AG09319 (cell line): ENCODE measurements at regions not wholly inside any gene's neighbourhood (a gene's known extent, or its start where the extent isn't known, plus 50 kb on each side); places are given as distances from the start of the nearest gene placed in this dataset.

Experiments
- DNase-seq: peaks from one replicate; pipeline ENCODE4 v3.0.0-alpha.2; 2010; ENCODE audit warnings: low read depth; ENCODE audit errors: extremely low read depth
- TF ChIP-seq, protein P1 (sequence below): IDR thresholded peaks from 2 replicates; pipeline ENCODE4 v1.5.1; 2011; ENCODE audit warnings: low read depth, mild to moderate bottlenecking, inconsistent platforms, low read length, moderate library complexity

- DNase-seq, result no peak
- TF ChIP-seq, protein P1, sequence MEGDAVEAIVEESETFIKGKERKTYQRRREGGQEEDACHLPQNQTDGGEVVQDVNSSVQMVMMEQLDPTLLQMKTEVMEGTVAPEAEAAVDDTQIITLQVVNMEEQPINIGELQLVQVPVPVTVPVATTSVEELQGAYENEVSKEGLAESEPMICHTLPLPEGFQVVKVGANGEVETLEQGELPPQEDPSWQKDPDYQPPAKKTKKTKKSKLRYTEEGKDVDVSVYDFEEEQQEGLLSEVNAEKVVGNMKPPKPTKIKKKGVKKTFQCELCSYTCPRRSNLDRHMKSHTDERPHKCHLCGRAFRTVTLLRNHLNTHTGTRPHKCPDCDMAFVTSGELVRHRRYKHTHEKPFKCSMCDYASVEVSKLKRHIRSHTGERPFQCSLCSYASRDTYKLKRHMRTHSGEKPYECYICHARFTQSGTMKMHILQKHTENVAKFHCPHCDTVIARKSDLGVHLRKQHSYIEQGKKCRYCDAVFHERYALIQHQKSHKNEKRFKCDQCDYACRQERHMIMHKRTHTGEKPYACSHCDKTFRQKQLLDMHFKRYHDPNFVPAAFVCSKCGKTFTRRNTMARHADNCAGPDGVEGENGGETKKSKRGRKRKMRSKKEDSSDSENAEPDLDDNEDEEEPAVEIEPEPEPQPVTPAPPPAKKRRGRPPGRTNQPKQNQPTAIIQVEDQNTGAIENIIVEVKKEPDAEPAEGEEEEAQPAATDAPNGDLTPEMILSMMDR, result no peak
Observed at GRCh38 chr5:68379275-68380036, 163.9 kb downstream of the PIK3R1 start.

GRCh38 chr5:68380078-68380477 is 164.5 kb downstream of the PIK3R1 start:
- TF ChIP-seq, protein P1, result no peak
- DNase-seq, result no peak

GRCh38 chr5:68381060-68381459 is 165.5 kb downstream of the PIK3R1 start:
- no peak for DNase-seq
- TF ChIP-seq, protein P1, result no peak

DNA sequence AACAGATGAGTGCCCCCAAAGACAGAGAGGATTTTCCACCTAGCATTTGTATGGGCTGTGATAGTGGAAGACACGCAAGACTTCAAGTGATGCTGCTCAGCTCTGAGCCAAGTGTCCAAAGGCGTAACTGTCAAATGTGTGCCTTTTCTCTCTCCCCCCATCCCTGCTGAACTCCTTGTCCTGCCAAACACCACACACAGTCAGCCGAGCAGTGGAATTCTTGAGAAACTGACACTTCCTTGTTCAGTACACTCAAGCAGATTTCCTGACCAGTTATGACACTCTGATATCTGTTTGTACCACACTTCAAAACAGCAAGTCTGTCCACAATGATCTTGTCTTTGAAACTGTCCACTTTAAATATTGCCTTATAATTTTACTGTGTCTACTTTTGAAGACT is 166.4 kb downstream of the PIK3R1 start:
- TF ChIP-seq, protein P1, result no peak
- DNase-seq, result no peak

DNA sequence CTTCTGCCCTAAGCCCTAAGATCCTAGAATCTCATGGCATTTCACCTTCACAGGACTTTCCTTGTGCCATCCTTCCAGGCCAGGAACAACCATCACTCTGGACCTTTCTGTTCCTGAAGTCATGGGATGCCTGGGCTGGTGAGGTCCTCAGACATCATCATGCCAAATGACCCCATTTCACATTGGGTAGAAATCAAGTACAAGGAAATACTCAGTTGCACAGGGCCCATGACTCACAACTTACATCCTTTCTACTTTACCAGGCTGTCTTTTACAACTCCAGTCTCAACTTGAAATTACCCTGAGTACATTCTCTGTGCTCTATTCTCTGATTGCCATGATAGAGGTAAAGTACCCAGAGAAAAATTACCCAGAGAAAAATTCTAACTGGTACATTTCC is 167.1 kb downstream of the PIK3R1 start:
- no peak for DNase-seq
- TF ChIP-seq, protein P1, result no peak

DNA sequence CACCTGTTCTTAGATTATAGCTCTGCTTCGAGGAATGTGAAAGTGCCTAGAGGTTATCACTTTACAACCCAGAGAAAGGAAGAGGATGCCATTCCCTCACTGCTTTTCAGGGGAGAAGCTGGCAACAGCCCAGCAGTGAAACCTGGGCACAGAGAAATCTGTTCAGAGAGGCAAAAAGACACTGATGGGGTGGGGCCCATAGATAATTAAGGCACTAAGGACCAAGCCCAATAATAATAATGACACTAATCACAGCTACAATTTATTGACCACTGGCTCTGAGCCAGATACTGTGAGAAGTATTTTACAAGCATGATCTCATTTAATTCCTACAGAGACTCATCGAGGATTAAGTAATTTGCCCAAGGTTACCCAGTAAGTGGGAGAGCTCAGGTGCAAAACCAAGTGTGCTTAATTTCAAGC is 168.3 kb downstream of the PIK3R1 start:
- TF ChIP-seq, protein P1, result no peak
- DNase-seq, result no peak

DNA sequence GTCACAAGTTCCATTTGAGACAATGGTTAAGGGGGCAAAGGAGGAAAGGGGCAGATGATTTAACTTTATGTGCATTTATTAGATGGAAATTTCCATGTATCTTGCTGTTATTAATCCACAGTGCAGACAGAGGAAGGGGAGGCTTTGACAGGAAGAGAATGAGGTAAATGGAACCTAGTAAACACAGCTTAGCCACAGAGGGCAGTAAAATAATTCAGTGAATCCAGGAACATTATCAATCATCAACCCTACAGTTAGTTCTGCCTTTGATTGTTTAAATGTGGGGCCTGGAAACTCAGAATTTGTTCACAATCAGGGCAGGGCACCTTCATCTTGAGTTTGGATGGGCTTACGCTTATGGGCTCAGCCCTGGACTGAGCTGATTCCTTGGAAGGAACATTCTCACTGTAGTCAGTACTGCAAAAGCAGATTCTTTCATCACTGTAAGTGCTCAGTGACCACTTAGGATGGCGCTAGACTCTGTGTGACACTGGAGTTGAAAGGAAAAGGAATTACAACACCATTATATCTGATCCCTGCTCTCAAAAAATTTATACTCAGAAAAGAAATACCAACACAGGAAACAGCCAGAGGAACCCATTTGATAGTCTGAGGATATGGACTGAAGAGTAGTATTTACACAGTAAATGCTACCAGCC is 169.5 kb downstream of the PIK3R1 start:
- no peak for DNase-seq
- TF ChIP-seq, protein P1, result no peak
